ENCODE measurements at regions not wholly inside any gene's neighbourhood (a gene's known extent, or its start where the extent isn't known, plus 50 kb on each side); places are given as distances from the start of the nearest gene placed in this dataset.
"Not testable (repeated sequence)": the region's sequence is repeated elsewhere in the genome, so short reads cannot be mapped to it uniquely, and the experiment has no call there.

- no peak for DNase-seq
Observed at GRCh38 chr21:16426936-16427335, 697.2 kb downstream of the USP25 start.

GRCh38 chr21:16427587-16428087 is 697.9 kb downstream of the USP25 start:
- DNase-seq = no peak

GRCh38 chr21:16437586-16437985 is 707.8 kb downstream of the USP25 start:
- DNase-seq = no peak

GRCh38 chr21:16438761-16439160 is 709.0 kb downstream of the USP25 start:
- DNase-seq = no peak

GRCh38 chr21:16441789-16442188 is 712.0 kb downstream of the USP25 start:
- no peak for DNase-seq

GRCh38 chr21:16454399-16454798 is 724.6 kb downstream of the USP25 start:
- no peak for DNase-seq

DNA sequence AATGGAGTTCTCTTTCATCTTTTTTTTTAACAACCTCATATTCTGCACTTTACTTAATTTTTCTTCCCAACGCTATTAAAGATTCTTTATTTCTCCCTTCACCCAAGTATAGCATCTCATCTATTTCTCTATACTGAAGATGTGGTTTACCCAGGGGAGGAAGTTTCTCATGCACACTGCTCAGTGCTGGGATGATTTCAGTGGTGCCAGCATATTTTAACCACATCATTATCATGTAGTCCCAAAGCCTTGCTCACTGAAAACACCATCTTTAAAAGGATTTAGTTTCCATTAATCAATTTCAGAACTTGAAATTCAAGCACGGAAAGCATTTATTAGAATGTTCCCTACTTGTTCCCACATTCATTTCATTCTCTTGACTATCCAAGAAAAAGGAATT is 725.7 kb downstream of the USP25 start:
- DNase-seq = no peak

DNA sequence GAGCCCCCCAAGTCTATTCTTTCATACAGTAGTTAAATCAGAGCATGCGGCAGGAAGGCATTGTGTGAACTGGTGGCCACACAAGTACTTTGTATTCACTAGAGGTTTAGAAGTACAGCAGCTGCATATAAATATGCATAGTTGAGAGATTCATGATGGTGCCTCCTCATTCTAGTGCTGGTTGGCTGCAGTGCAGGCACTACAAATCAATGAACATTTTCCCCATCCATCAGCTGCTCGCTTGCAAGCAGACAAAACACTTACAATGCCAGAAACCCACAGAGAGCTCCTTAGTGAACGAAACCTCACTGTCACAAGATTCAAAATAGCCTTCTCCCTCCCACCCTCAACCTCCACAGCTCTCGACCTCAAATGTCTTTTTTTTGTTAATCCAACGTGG is 726.2 kb downstream of the USP25 start:
- no peak for DNase-seq

GRCh38 chr21:16457498-16457897 is 727.7 kb downstream of the USP25 start:
- DNase-seq = no peak

- DNase-seq = no peak
Observed at GRCh38 chr21:16460936-16461335, 731.2 kb downstream of the USP25 start.

- DNase-seq = not testable (repeated sequence)
Observed at GRCh38 chr21:16464211-16464889, 734.6 kb downstream of the USP25 start.

DNA sequence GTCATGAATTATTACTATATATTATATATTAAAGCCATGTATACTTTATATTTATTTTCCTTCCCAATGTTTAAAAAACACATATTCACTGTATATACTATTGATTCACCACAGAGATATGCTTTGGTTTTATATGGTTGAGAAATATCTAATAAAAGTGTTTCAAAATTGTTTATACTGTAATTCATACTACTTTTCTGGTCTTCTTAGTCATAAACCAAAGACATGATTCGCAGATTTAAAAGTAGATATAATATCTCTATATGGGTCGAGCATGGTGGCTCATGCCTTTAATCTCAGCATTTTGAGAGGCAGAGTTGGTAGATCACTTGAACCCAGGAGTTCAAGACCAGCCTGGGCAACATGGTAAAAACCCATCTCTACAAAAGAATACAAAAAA is 738.4 kb downstream of the USP25 start:
- DNase-seq = no peak

DNA sequence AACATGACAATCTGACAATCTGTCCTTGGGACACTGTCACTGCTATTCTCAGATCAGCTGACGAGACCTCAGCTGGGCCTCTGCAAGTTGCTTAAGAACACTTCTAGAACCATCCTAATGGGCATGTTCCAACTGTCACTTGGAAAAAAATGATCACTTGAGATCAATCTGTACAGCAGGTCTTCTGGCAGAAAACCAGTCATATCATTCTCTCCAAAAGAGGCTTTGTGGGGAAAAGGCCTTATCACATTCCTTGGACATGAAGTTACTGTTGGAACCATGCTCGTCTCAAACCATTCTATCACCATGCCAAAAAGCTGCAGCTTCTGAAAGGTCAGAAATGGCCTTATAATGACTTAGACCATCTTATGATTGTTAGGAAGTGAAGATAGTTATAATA is 744.2 kb downstream of the USP25 start:
- DNase-seq = no peak

GRCh38 chr21:16476056-16476825 is 746.5 kb downstream of the USP25 start:
- no peak for DNase-seq

- no peak for DNase-seq
Observed at GRCh38 chr21:16488042-16488441, 758.3 kb downstream of the USP25 start.

- no peak for DNase-seq
Observed at GRCh38 chr21:16492356-16492755, 762.6 kb downstream of the USP25 start.

GRCh38 chr21:16492892-16493291 is 763.1 kb downstream of the USP25 start:
- no peak for DNase-seq

DNA sequence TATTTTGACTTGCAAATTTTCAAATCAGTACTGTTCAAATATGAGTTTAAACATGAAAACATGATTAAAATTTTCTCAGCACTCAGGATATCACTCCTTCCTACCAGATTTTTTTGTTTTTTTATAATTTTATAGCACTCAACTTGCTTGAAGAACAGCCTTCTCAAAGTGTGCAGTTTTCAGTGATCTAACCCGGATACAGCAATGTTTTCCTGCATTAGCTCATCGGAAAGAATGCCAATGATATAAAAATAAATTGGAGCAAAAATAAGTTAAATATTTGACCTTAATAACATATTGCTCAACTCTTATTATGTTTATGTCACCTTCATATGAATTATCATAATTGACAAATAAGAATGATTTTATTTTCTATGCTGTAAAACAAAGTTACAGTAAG is 766.8 kb downstream of the USP25 start:
- no peak for DNase-seq

- DNase-seq = no peak
Observed at GRCh38 chr21:16500271-16500670, 770.5 kb downstream of the USP25 start.

GRCh38 chr21:16502273-16502672 is 772.5 kb downstream of the USP25 start:
- DNase-seq = no peak

DNA sequence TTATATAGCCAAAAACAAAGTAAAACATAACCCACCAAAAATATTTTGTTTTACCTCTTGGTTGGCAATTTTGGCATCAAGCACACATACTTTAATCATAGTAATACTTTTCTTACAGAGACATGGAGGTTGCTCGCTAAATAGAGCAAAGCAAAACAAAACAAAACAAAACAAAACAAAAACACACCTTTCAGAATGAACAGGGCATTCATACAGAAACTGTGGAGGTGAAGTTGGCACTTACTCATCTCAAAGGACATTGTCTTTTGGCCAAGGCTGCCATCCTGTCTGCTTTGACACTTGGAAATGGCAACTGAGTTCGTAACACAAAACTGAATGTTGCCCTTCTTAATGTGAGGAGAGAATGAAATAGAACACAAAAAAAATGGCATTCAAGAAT is 773.1 kb downstream of the USP25 start:
- no peak for DNase-seq

- no peak for DNase-seq
Observed at GRCh38 chr21:16504281-16504680, 774.5 kb downstream of the USP25 start.

- no peak for DNase-seq
Observed at GRCh38 chr21:16504766-16505165, 775.0 kb downstream of the USP25 start.

DNA sequence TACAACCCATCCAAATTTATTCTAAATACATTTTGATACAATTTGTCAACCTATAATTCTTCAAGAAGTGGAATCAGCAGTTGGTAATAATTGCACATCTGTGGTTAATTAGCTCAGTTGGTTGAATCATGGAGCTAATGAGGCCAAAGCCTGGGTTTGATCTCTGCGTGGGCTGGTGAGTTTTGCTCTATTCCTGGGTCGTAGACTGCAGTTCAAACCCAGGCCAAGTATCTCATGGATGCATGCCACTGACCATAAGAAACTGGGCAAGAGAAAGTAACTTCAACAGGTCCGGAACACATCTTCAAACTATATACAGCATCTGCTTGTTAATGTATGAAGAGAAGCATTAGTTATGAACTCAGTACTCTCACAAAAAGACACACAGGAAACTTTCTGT is 779.7 kb downstream of the USP25 start:
- DNase-seq = no peak

GRCh38 chr21:16514316-16514715 is 784.5 kb downstream of the USP25 start:
- no peak for DNase-seq
